Neural cell (in vitro differentiated cells): ENCODE measurements at regions not wholly inside any gene's neighbourhood (a gene's known extent, or its start where the extent isn't known, plus 50 kb on each side); places are given as distances from the start of the nearest gene placed in this dataset.

Experiments
- H2AFZ ChIP-seq: fragments of 200-600, 300-800 bp; sonication (generic), shearing (Covaris generic); 2 replicates; pipeline ENCODE4 v1.6.0; 2014; ENCODE audit warnings: low read depth, mild to moderate bottlenecking, antibody characterized with exemption, low read length, moderate library complexity
- H3F3A ChIP-seq: fragments of 200-600 bp; shearing (Covaris generic); 2 replicates; pipeline ENCODE4 v1.6.1; 2016; ENCODE audit warnings: mild to moderate bottlenecking, moderate library complexity, mixed read lengths, antibody characterized with exemption, low read length; ENCODE audit not compliant: insufficient read depth, poor library complexity, severe bottlenecking
- H3K27ac ChIP-seq: fragments of 200-600, 300-800 bp; sonication (generic), shearing (Covaris generic); 2 replicates; pipeline ENCODE4 v1.5.1; 2014; ENCODE audit warnings: mild to moderate bottlenecking, low read length, moderate library complexity
- H3K27me3 ChIP-seq: fragments of 300-800, 200-600 bp; sonication (generic), shearing (Covaris generic); 2 replicates; pipeline ENCODE4 v1.6.0; 2014; ENCODE audit warnings: mild to moderate bottlenecking, low read depth, low read length, moderate library complexity; ENCODE audit not compliant: insufficient read depth
- H3K36me3 ChIP-seq: fragments of 300-800, 200-600 bp; sonication (generic), shearing (Covaris generic); 2 replicates; pipeline ENCODE4 v1.5.1; 2014; ENCODE audit warnings: mild to moderate bottlenecking, antibody characterized with exemption, low read length, moderate library complexity; ENCODE audit not compliant: insufficient read depth
- H3K4me2 ChIP-seq: fragments of 300-800, 200-600 bp; sonication (generic), shearing (Covaris generic); 2 replicates; pipeline ENCODE4 v1.6.0; 2014; ENCODE audit warnings: mild to moderate bottlenecking, low read length
- H3K4me3 ChIP-seq: fragments of 300-800, 200-600 bp; sonication (generic), shearing (Covaris generic); 2 replicates; pipeline ENCODE4 v1.5.1; 2014; ENCODE audit warnings: mild to moderate bottlenecking, low read length, moderate library complexity
- H3K79me2 ChIP-seq: fragments of 200-600 bp; shearing (Covaris generic); replicated peaks from 2 replicates; pipeline ENCODE4 v1.6.0; 2014; ENCODE audit warnings: mild to moderate bottlenecking, low read length, moderate library complexity; ENCODE audit not compliant: insufficient read depth
- H3K9ac ChIP-seq: fragments of 300-800, 200-600 bp; sonication (generic), shearing (Covaris generic); 2 replicates; pipeline ENCODE4 v1.6.1; 2016; ENCODE audit warnings: mild to moderate bottlenecking, low read length, mixed read lengths
- H3K9me2 ChIP-seq: fragments of 200-600 bp; shearing (Covaris generic); 2 replicates; pipeline ENCODE4 v1.6.1; 2016; ENCODE audit warnings: mild to moderate bottlenecking, low read length, mixed read lengths; ENCODE audit not compliant: insufficient read depth
- H3K9me3 ChIP-seq: fragments of 200-600, 300-800 bp; sonication (generic), shearing (Covaris generic); 2 replicates; pipeline ENCODE4 v1.6.1; 2016; ENCODE audit warnings: mild to moderate bottlenecking, mixed run types, low read length, moderate library complexity, mixed read lengths
- H4K20me1 ChIP-seq: fragments of 200-600 bp; shearing (Covaris generic); 2 replicates; pipeline ENCODE4 v1.6.1; 2016; ENCODE audit warnings: mild to moderate bottlenecking, mixed run types; ENCODE audit not compliant: insufficient read depth
- CTCF ChIP-seq: fragments of 450-650 bp; IDR thresholded peaks from 2 replicates; pipeline ENCODE4 v1.5.1; 2014; ENCODE audit warnings: antibody characterized with exemption, mild to moderate bottlenecking, moderate library complexity; ENCODE audit not compliant: poor library complexity, severe bottlenecking
- EP300 ChIP-seq: fragments of 450-650 bp; conservative IDR thresholded peaks from 2 replicates; pipeline ENCODE4 v1.6.1; 2014; ENCODE audit warnings: antibody characterized with exemption, mild to moderate bottlenecking, moderate library complexity; ENCODE audit not compliant: poor library complexity, severe bottlenecking
- EZH2 ChIP-seq: fragments of 200-600, 300-800 bp; shearing (Covaris generic), sonication (generic); IDR thresholded peaks from 2 replicates; pipeline ENCODE4 v1.6.1; 2014; ENCODE audit warnings: antibody characterized with exemption, low read length, borderline replicate concordance, mild to moderate bottlenecking; ENCODE audit not compliant: insufficient read depth, poor library complexity, severe bottlenecking
- MXI1 ChIP-seq: fragments of 450-650 bp; conservative IDR thresholded peaks from 2 replicates; pipeline ENCODE4 v1.6.1; 2014; ENCODE audit warnings: antibody characterized with exemption, mild to moderate bottlenecking; ENCODE audit not compliant: poor library complexity, severe bottlenecking
- POLR2AphosphoS5 ChIP-seq: IDR thresholded peaks from 2 replicates; pipeline ENCODE4 v1.6.1; 2012
- RAD21 ChIP-seq: fragments of 450-650 bp; conservative IDR thresholded peaks from 2 replicates; pipeline ENCODE4 v1.6.1; 2014; ENCODE audit warnings: antibody characterized with exemption, mild to moderate bottlenecking, moderate library complexity
- REST ChIP-seq: IDR thresholded peaks from 2 replicates; pipeline ENCODE4 v1.6.1; 2012; ENCODE audit warnings: borderline replicate concordance
- SMC3 ChIP-seq: fragments of 450-650 bp; conservative IDR thresholded peaks from 2 replicates; pipeline ENCODE4 v1.6.1; 2014; ENCODE audit warnings: antibody characterized with exemption, mild to moderate bottlenecking, moderate library complexity; ENCODE audit not compliant: poor library complexity
- TAF1 ChIP-seq: IDR thresholded peaks from 2 replicates; pipeline ENCODE4 v1.6.1; 2012; ENCODE audit warnings: low read depth

GRCh38 chrX:6683353-6683752, 148.4 kb upstream of the VCX3A start:
- Histone ChIP-seq H3K4me3 (no peak overlapping the region), H3K9me3 (no peaks in the 10 kb centered on the region), H3K9me2 (no peaks in the 10 kb centered on the region), H3F3A (no peaks in the 10 kb centered on the region), H4K20me1 (no peaks in the 10 kb centered on the region), H3K4me2 (no peak overlapping the region), H3K27ac (no peak overlapping the region), H3K79me2 (no peaks in the 10 kb centered on the region), H3K36me3 (no peaks in the 10 kb centered on the region), H3K27me3 (no peaks in the 10 kb centered on the region), H3K9ac (no peak overlapping the region), H2AFZ (no peak overlapping the region)
- TF ChIP-seq RAD21: no peak
- no peak for TF ChIP-seq POLR2AphosphoS5
- TF ChIP-seq TAF1: no peak
- no peak for TF ChIP-seq SMC3
- TF ChIP-seq EZH2: no peak
- no peak for TF ChIP-seq MXI1
- TF ChIP-seq CTCF: no peak
- no peak for TF ChIP-seq EP300
- no peak for TF ChIP-seq REST

- no peaks in the 10 kb centered on the region for H3F3A ChIP-seq
- no peak overlapping the region for H3K9ac ChIP-seq
- no peaks in the 10 kb centered on the region for H3K9me3 ChIP-seq
- H4K20me1 ChIP-seq: no peaks in the 10 kb centered on the region
- H3K36me3 ChIP-seq: no peaks in the 10 kb centered on the region
- H3K4me2 ChIP-seq: no peak overlapping the region
- H3K9me2 ChIP-seq: no peaks in the 10 kb centered on the region
- TF ChIP-seq SMC3: no peak
- TF ChIP-seq TAF1: no peak
- TF ChIP-seq RAD21: no peak
- TF ChIP-seq EP300: no peak
- no peak for TF ChIP-seq CTCF
- no peak for TF ChIP-seq REST
- no peak for TF ChIP-seq POLR2AphosphoS5
- no peak for TF ChIP-seq MXI1
- no peak for TF ChIP-seq EZH2
- H3K79me2 ChIP-seq: no peaks in the 10 kb centered on the region
- no peak overlapping the region for H3K4me3 ChIP-seq
- no peaks in the 10 kb centered on the region for H3K27me3 ChIP-seq
- no peak overlapping the region for H3K27ac ChIP-seq
- H2AFZ ChIP-seq: no peak overlapping the region
Observed at GRCh38 chrX:6681521-6682145, 146.7 kb upstream of the VCX3A start.
